Mesenchymal stem cell (in vitro differentiated cells and primary cell): ENCODE measurements at regions not wholly inside any gene's neighbourhood (a gene's known extent, or its start where the extent isn't known, plus 50 kb on each side); places are given as distances from the start of the nearest gene placed in this dataset.

Experiments used
- DNase-seq: peaks from one replicate; pipeline ENCODE4 v3.0.0-alpha.2; 2013
- H2AFZ ChIP-seq: one replicate; pipeline ENCODE4 v1.6.1; 2013; ENCODE audit warnings: low read depth, mild to moderate bottlenecking, control low read depth, inconsistent platforms, low read length, moderate library complexity
- H2AK5ac ChIP-seq: 2 replicates; pipeline ENCODE4 v1.6.1; 2013; ENCODE audit warnings: low read length, moderate library complexity, mild to moderate bottlenecking, inconsistent platforms; ENCODE audit not compliant: severe bottlenecking
- H2BK120ac ChIP-seq: one replicate; pipeline ENCODE4 v1.6.1; 2013; ENCODE audit warnings: low read depth, mild to moderate bottlenecking, inconsistent platforms, low read length, moderate library complexity
- H2BK12ac ChIP-seq, 2 experiments: one replicate each; pipeline ENCODE4 v1.6.1; 2013; ENCODE audit warnings: inconsistent platforms in 2 of 2, low read length in 2 of 2, mild to moderate bottlenecking in 2 of 2, moderate library complexity in 2 of 2, control low read depth in 1 of 2
- H2BK15ac ChIP-seq: one replicate; pipeline ENCODE4 v1.6.1; 2013; ENCODE audit warnings: mild to moderate bottlenecking, low read depth, inconsistent platforms; ENCODE audit not compliant: poor library complexity, severe bottlenecking
- H2BK5ac ChIP-seq: 2 replicates; pipeline ENCODE4 v1.6.1; 2013; ENCODE audit warnings: low read depth, mild to moderate bottlenecking, low read length, control low read depth, inconsistent platforms; ENCODE audit not compliant: poor library complexity, severe bottlenecking
- H3K14ac ChIP-seq, 2 experiments: one replicate each; pipeline ENCODE4 v1.6.1; 2013; ENCODE audit warnings: inconsistent platforms in 2 of 2, low read length in 2 of 2, control low read depth in 1 of 2, mild to moderate bottlenecking in 1 of 2, moderate library complexity in 1 of 2
- H3K18ac ChIP-seq, 2 experiments: one replicate each; pipeline ENCODE4 v1.6.1; 2013; ENCODE audit warnings: inconsistent platforms in 2 of 2, low read length in 2 of 2, control low read depth in 1 of 2, low read depth in 1 of 2, mild to moderate bottlenecking in 1 of 2
- H3K23ac ChIP-seq, 2 experiments: one replicate each; pipeline ENCODE4 v1.6.1; 2013; ENCODE audit warnings: inconsistent platforms in 2 of 2, low read length in 2 of 2, mild to moderate bottlenecking in 2 of 2, moderate library complexity in 2 of 2, control low read depth in 1 of 2
- H3K27ac ChIP-seq: 2 replicates; pipeline ENCODE4 v1.5.1; 2013; ENCODE audit warnings: mild to moderate bottlenecking, moderate library complexity, low read length, control low read depth, inconsistent platforms; ENCODE audit not compliant: poor library complexity, severe bottlenecking
- H3K27me3 ChIP-seq, 2 experiments: 2 replicates each; pipeline versions ENCODE4 v1.6.1 to v1.7.0; 2013; ENCODE audit warnings: low read length in 2 of 2, mild to moderate bottlenecking in 2 of 2, moderate library complexity in 2 of 2, control low read depth in 1 of 2, inconsistent platforms in 1 of 2; ENCODE audit not compliant: control insufficient read depth in 1 of 2, insufficient read depth in 1 of 2
- H3K36me3 ChIP-seq, 2 experiments: 2 replicates each; pipeline versions ENCODE4 v1.6.1 to v1.7.0; 2013; ENCODE audit warnings: low read length in 2 of 2, control low read depth in 1 of 2, inconsistent platforms in 1 of 2, low read depth in 1 of 2, mild to moderate bottlenecking in 1 of 2; ENCODE audit not compliant: insufficient read depth in 2 of 2, control insufficient read depth in 1 of 2
- H3K4ac ChIP-seq, 2 experiments: one replicate each; pipeline ENCODE4 v1.6.1; 2013; ENCODE audit warnings: inconsistent platforms in 2 of 2, low read length in 2 of 2, mild to moderate bottlenecking in 2 of 2, moderate library complexity in 2 of 2, control low read depth in 1 of 2, low read depth in 1 of 2
- H3K4me1 ChIP-seq: 2 replicates; pipeline ENCODE4 v1.6.1; 2013; ENCODE audit warnings: low read depth, low read length, control low read depth; ENCODE audit not compliant: control insufficient read depth, insufficient read depth
- H3K4me2 ChIP-seq: 2 replicates; pipeline ENCODE4 v1.6.1; 2013; ENCODE audit warnings: low read length, mild to moderate bottlenecking, inconsistent platforms; ENCODE audit not compliant: poor library complexity, severe bottlenecking
- H3K4me3 ChIP-seq, 2 experiments: 2 replicates each; pipeline versions ENCODE4 v1.5.1 to v1.7.0; 2013; ENCODE audit warnings: low read length in 2 of 2, mild to moderate bottlenecking in 2 of 2, control low read depth in 1 of 2, low read depth in 1 of 2; ENCODE audit not compliant: insufficient read depth in 1 of 2
- H3K79me1 ChIP-seq: replicated peaks from 2 replicates; pipeline ENCODE4 v1.6.1; 2013; ENCODE audit warnings: mild to moderate bottlenecking, control low read depth, low read length, inconsistent platforms; ENCODE audit not compliant: poor library complexity, severe bottlenecking
- H3K9ac ChIP-seq: 2 replicates; pipeline ENCODE4 v1.7.0; 2013; ENCODE audit warnings: mild to moderate bottlenecking, low read length, moderate library complexity
- H3K9me3 ChIP-seq: 2 replicates; pipeline ENCODE4 v1.7.0; 2013; ENCODE audit warnings: mild to moderate bottlenecking, low read length; ENCODE audit not compliant: control insufficient read depth
- H4K8ac ChIP-seq: one replicate; pipeline ENCODE4 v1.6.1; 2013; ENCODE audit warnings: inconsistent platforms, mild to moderate bottlenecking, low read length, moderate library complexity
- H4K91ac ChIP-seq: one replicate; pipeline ENCODE4 v1.6.1; 2013; ENCODE audit warnings: mild to moderate bottlenecking, low read length, inconsistent platforms
- WGBS: methylation state at CpG from one replicate; pipeline ENCODE4 v1.1.7; 2013; ENCODE audit warnings: mixed read lengths; 5-methylcytosine and 5-hydroxymethylcytosine counted together

GRCh38 chr3:23664459-23664858, 141.3 kb upstream of the UBE2E1 start:
- no peak overlapping the region for H2BK120ac ChIP-seq
- no peak overlapping the region for H3K9ac ChIP-seq
- no peak overlapping the region for H2BK15ac ChIP-seq
- H3K14ac ChIP-seq: no peak overlapping the region
- no peak overlapping the region for H3K4ac ChIP-seq
- WGBS: 80% methylated on average over 1 of the region's 1 CpG
- H3K9me3 ChIP-seq: no peaks in the 10 kb centered on the region
- no peaks in the 10 kb centered on the region for H3K36me3 ChIP-seq
- H4K8ac ChIP-seq: no peak overlapping the region
- H3K18ac ChIP-seq: no peak overlapping the region
- H4K91ac ChIP-seq: no peak overlapping the region
- no peak overlapping the region for H3K4me2 ChIP-seq
- H3K27ac ChIP-seq: no peak overlapping the region
- no peak overlapping the region for H3K4me3 ChIP-seq
- H3K79me1 ChIP-seq: no peaks in the 10 kb centered on the region
- H2BK5ac ChIP-seq: no peak overlapping the region
- no peak overlapping the region for H2AK5ac ChIP-seq
- no peak overlapping the region for H3K23ac ChIP-seq
- H3K4me1 ChIP-seq: peaks cover 6% of the 10 kb centered on the region
- H3K27me3 ChIP-seq: no peaks in the 10 kb centered on the region
- H2BK12ac ChIP-seq: no peak overlapping the region
- H2AFZ ChIP-seq: no peak overlapping the region
- DNase-seq: no peak

GRCh38 chr3:23665741-23666140, 140.0 kb upstream of the UBE2E1 start:
- Histone ChIP-seq H2BK15ac (no peak overlapping the region), H3K4me2 (no peak overlapping the region), H3K9me3 (no peaks in the 10 kb centered on the region), H3K9ac (no peak overlapping the region), H3K79me1 (no peaks in the 10 kb centered on the region), H3K4me1 (peaks cover 6% of the 10 kb centered on the region), H3K27ac (no peak overlapping the region), H2AFZ (no peak overlapping the region), H3K36me3 (no peaks in the 10 kb centered on the region), H3K4ac (no peak overlapping the region), H3K27me3 (no peaks in the 10 kb centered on the region), H3K23ac (no peak overlapping the region), H3K4me3 (no peak overlapping the region), H3K14ac (no peak overlapping the region), H2BK12ac (no peak overlapping the region), H2BK5ac (no peak overlapping the region), H2BK120ac (no peak overlapping the region), H2AK5ac (no peak overlapping the region), H4K91ac (no peak overlapping the region), H4K8ac (no peak overlapping the region), H3K18ac (no peak overlapping the region)
- no CpG with 5 or more reads among the region's 1 CpG for WGBS
- DNase-seq: no peak

- H3K27ac ChIP-seq: no peak overlapping the region
- H3K27me3 ChIP-seq: peaks cover 0 to 3% of the 10 kb centered on the region in 2 experiments
- H3K4ac ChIP-seq: no peak overlapping the region
- no peak overlapping the region for H3K4me2 ChIP-seq
- H3K9ac ChIP-seq: no peak overlapping the region
- 93% methylated on average over 3 of the region's 4 CpGs for WGBS
- no peaks in the 10 kb centered on the region for H3K79me1 ChIP-seq
- H2AFZ ChIP-seq: no peak overlapping the region
- no peak overlapping the region for H2BK5ac ChIP-seq
- no peak overlapping the region for H3K4me3 ChIP-seq
- H3K36me3 ChIP-seq: peaks cover 0 to under 1% of the 10 kb centered on the region in 2 experiments
- peaks cover 6% of the 10 kb centered on the region for H3K4me1 ChIP-seq
- H2BK15ac ChIP-seq: no peak overlapping the region
- H4K8ac ChIP-seq: no peak overlapping the region
- H3K23ac ChIP-seq: no peak overlapping the region
- no peak for DNase-seq
- H2BK12ac ChIP-seq: no peak overlapping the region
- no peak overlapping the region for H3K18ac ChIP-seq
- no peak overlapping the region for H4K91ac ChIP-seq
- no peak overlapping the region for H2BK120ac ChIP-seq
- no peak overlapping the region for H3K14ac ChIP-seq
- no peaks in the 10 kb centered on the region for H3K9me3 ChIP-seq
- H2AK5ac ChIP-seq: no peak overlapping the region
These were observed 138.9 kb upstream of the UBE2E1 start for GRCh38 chr3:23666818-23667217.

- H2BK5ac ChIP-seq: no peak overlapping the region
- H3K27me3 ChIP-seq: peaks cover 0 to 3% of the 10 kb centered on the region in 2 experiments
- H3K18ac ChIP-seq: peak overlapping the region; percentile 55 to 77
- H3K4me1 ChIP-seq: peaks cover 6% of the 10 kb centered on the region
- no peak overlapping the region for H3K4ac ChIP-seq
- H3K36me3 ChIP-seq: peaks cover 0 to 3% of the 10 kb centered on the region in 2 experiments
- H2BK12ac ChIP-seq: peak overlapping the region in 1 of 2 experiments; percentile 43
- WGBS: 61% methylated on average over 5 of the region's 6 CpGs
- no peak overlapping the region for H3K23ac ChIP-seq
- H3K79me1 ChIP-seq: no peaks in the 10 kb centered on the region
- no peaks in the 10 kb centered on the region for H3K9me3 ChIP-seq
- peak overlapping the region; percentile 64 for H2AK5ac ChIP-seq
- no peak overlapping the region for H2AFZ ChIP-seq
- no peak overlapping the region for H4K8ac ChIP-seq
- H3K9ac ChIP-seq: no peak overlapping the region
- no peak overlapping the region for H2BK15ac ChIP-seq
- H4K91ac ChIP-seq: peak overlapping the region; percentile 63
- H3K4me2 ChIP-seq: no peak overlapping the region
- H3K14ac ChIP-seq: no peak overlapping the region
- H3K27ac ChIP-seq: peak overlapping the region; percentile 45
- H2BK120ac ChIP-seq: no peak overlapping the region
- no peak overlapping the region for H3K4me3 ChIP-seq
- DNase-seq: peak; percentile 63
These were observed 138.0 kb upstream of the UBE2E1 start for GRCh38 chr3:23667536-23668429.
